ENCODE measurements at regions not wholly inside any gene's neighbourhood (a gene's known extent, or its start where the extent isn't known, plus 50 kb on each side); places are given as distances from the start of the nearest gene placed in this dataset.

GRCh38 chr12:19963972-19964371, 404.4 kb upstream of the PDE3A start:
- no peak for DNase-seq

GRCh38 chr12:19964549-19964948, 403.8 kb upstream of the PDE3A start:
- peak; percentile 65 for DNase-seq

GRCh38 chr12:19965196-19966038, 402.9 kb upstream of the PDE3A start:
- DNase-seq = no peak

DNA sequence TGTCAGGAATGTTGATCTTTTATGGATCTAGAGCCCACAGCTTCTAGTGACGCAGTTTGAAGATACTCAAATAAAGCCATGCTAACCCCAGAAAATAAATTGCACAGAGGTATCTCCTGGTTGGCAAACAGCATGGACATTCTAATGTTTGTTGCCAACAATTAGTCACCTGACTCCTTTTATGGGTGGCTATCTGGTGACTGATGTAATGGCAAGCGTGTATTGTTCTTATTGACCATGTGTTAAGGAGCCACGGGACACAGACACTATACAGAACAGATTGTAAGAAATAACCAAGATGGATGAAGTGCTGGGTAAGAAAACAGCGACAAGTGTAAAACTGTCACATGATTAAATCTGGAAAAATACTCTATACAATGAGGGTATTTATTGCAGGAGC, 401.3 kb upstream of the PDE3A start:
- DNase-seq = no peak

DNA sequence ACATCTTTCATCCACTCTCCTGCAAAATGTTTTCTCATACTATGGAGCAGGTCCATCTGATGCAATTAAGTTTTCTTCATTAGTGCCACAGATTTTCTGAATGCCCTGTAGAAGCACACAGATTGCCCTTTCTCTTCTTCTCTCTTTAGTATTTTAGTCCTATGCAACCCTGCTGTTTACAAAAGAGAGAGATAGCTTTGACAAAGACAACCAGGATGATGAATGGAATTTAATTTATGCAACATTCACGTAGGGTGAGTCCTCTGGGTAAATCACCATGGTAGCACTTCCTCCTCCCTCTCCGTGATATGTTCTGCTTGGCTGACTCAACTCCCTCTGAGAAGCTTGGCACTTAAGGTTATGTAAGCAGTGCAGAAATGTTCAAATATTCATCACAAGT, 400.9 kb upstream of the PDE3A start:
- peak; percentile 93 for DNase-seq

DNA sequence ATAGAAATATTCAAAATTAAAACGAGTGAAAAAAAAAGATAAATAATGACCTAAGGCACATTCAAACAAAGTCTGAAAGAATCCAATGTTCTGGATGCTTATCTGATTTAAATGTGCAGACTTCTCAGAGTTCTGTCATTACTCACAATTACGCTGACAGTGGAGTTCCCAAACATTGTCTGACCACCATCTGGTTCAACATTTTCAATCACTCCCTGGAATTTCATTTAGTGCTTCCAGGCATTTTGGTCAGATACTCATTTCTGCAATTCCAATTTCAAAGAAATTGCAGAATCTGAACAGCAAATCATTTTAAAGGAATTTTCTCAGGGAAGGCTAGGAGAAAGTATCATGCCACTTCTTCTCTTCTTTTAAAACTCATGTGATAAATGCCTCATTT, 398.2 kb upstream of the PDE3A start:
- peak; percentile 95 for DNase-seq

GRCh38 chr12:19970821-19971220, 397.5 kb upstream of the PDE3A start:
- DNase-seq = no peak

- DNase-seq = peak; percentile 75
Measured at GRCh38 chr12:19971361-19972280, 396.7 kb upstream of the PDE3A start.

GRCh38 chr12:19972325-19973288, 395.7 kb upstream of the PDE3A start:
- DNase-seq = peak; percentile 16

- DNase-seq = peak; percentile 98
Measured at GRCh38 chr12:19978193-19978592, 390.1 kb upstream of the PDE3A start.

DNA sequence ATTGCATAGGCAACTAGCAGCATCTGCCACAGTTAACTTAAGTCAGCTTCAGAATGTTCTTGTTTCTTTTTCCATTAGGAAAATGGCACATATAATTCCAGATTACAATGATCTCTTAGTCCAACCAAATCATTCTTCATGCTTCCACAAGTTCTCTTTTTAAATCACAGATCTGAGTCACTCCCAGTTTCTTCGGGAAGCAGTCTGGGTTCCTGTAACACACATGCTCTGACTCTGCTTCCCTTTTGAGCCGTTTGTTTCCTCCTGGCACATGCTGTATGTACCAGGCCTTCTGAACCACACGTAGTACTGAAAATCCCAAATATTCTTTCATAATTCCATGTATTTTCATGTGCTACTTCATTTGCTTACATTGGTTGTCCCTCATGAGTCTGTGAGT, 388.8 kb upstream of the PDE3A start:
- DNase-seq = no peak

GRCh38 chr12:19981944-19982343, 386.4 kb upstream of the PDE3A start:
- DNase-seq = no peak

GRCh38 chr12:19988001-19988400, 380.3 kb upstream of the PDE3A start:
- DNase-seq = no peak

DNA sequence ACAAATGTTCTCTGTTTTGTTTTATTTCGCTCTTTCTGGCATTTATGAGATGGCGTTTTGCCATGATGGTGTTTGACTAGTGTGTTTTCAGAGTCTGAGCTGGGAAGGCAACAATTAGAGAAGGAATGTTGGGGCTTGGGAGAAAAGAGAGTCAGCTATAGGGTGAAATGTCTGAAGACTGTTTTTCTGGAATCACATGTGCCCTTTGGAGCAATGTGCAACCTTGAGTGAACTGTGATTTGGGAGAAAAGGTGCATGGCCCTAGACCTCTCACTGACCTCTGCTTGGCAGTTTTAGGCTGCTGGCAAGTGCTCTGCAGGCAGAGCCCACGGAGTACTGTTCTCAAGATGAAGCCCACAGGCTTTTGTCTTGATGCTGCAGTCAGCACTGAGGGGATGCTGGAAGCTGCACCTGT, 379.9 kb upstream of the PDE3A start:
- DNase-seq = peak; percentile 73

DNA sequence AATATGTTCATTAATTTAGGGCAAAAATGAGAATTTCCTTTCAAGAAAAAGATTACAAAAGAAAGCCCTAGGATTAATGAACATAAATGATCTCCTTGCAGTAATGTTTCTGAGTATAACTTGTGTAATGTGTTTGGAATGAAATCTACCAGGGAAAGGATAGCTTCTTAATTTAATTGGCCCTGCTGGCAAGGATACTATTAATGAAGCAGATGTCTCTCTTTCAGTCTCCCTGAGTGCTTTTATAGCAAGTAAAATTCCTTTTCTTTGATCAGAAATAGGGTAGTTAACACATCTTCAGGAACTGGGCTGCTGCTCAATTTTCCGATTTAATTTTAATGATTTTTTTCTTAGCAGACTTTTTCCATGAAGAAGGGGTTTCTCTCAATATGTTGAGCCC, 379.4 kb upstream of the PDE3A start:
- peak; percentile 37 for DNase-seq

DNA sequence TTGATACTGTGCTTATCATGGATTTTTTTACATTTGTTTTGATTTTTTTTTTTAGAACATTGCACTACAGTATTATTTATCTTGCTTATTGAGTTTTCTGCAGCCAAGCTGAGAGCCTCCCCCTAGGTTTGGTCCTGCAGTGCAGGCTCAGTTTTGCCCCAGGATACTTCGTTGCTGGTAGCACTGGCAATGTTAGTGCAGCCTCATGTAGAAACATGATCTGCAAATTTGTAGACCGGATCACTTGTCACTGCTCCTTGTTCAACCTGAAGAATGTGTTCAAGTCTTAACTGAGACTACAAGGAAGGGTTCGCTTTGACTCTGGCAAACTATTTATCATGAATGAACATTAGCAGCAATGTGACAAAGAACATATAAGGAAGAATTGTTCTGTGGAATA, 377.2 kb upstream of the PDE3A start:
- DNase-seq = no peak

DNA sequence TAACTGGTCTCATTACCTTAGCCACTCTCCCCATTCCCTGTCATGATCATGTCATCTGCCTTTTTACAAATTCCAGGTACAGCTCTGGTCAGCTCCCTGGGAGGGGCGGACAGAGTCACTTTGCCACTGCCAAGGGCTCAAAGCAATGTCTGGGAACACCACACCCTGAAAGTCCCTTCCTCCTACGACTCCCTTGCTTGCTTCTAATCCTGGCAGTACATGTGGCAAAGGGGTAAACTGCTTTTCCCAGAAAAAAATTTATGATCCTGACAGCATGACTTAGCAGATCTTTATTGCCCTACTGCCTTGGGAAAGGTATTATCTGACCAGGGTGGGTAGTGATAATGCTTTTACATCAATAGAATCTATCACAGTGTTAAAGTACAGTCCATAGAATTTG, 376.0 kb upstream of the PDE3A start:
- no peak for DNase-seq

DNA sequence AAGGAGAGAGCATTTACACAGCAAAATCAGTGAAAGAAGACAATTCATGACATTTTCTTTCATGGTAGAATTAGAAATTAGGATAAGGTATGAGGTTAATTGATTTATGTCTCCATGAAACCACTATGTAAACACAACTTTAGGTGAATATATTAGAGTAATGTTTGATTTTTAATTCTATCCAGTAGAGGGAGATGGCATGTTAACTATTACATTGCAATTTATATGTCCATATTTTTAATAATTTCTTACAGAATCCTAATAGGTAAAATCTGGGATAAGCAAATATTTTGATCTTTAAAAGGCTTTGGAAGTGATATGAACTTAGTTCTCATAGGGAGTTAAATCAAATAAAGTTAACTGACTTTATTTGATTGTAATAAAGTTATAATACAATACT, 373.4 kb upstream of the PDE3A start:
- DNase-seq = no peak

DNA sequence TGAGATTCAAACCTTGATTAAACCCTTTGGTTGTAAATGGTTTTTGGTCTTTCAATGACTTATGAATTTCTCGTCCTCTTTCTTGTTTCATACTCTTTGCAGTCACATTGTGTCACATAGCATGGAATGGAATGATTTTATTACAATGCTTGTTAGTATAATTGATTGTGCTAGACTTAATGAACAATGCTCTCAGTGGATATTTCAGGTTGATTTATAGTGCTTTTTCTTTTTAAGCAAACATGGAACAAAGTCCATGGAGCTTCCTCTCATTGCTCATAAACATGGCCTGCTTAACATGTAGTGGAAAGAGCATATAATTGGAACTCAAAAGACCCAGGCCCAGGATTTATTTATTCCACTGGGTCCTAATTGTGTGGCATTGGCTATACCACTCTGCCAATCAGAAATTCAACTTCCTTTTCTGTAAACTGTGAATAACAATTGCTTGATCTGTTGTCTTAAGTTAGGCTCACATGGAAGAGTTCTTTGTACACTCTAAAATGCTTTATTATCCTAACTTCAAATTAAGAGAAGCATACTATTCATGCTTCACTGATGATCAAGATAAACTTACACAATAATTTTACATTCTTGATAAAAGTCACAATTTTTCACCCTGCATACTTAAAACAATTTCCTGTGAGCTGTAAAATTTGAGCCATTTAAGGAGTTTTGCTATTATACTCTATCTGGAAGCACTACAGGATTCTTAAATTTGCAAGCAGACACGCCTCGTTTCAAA, 370.5 kb upstream of the PDE3A start:
- DNase-seq = peak; percentile 40

DNA sequence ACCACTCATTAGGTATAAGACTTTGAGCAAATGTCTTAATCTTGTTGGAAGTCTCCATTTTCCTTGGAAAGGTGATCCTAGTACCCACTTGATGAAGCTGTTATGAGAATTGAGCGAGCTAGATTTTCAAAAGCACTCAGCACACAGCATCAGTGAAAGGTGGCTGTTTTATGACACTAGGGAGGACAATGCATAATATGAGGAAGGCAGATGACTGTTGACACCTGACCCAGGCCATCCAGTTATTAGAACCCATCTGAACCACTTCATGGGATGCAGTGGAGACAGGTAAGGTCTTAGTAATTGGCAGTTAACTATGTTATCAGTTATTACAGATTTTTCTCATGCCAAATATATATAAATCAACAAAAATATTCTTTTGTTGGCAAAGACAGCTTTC, 369.9 kb upstream of the PDE3A start:
- DNase-seq = no peak

GRCh38 chr12:19998961-19999804, 369.2 kb upstream of the PDE3A start:
- DNase-seq = no peak
